ENCODE measurements at regions not wholly inside any gene's neighbourhood (a gene's known extent, or its start where the extent isn't known, plus 50 kb on each side); places are given as distances from the start of the nearest gene placed in this dataset.
"Not testable (repeated sequence)": the region's sequence is repeated elsewhere in the genome, so short reads cannot be mapped to it uniquely, and the experiment has no call there.

DNA sequence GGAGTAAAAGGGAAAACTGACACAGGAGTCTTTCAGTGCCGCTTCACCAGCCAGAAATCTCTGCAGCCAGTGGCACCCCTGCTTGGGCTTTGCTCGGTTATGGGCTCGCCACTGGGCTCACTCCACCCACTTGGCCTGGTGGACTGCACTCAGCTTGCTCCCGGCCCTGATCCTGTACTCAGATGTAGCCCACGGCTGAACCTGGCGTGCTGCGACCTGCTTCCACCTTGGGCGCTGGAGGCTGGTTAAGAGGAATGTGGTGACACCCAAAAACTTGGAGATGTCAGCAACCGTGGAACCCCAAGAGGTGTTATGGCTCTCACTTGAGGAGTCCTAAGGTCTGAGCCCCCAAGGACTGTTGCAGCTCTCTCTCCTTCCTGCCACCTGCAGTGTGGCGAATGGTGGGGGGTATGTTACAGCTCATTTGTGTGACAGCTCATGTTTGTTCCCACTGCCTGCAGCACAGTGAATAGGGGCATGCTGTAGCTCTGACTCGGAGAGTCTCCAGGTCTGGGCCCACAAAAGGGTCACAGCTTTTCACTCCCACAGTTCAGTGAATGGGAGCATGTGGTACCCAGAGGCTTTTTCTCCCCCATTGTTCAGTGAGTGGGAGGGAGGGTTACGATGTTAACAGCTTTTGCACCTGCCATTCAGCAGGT, 1124.5 kb upstream of the ATXN8OS start:
- DNase-seq: no peak
- Mint-ChIP-seq H3K4me1 (no peaks in the 10 kb centered on the region), H3K27me3 (no peaks in the 10 kb centered on the region), H3K27ac (no peak overlapping the region), H3K9me3 (peaks cover 14% of the 10 kb centered on the region), H3K36me3 (no peaks in the 10 kb centered on the region), H3K4me3 (no peak overlapping the region)

DNA sequence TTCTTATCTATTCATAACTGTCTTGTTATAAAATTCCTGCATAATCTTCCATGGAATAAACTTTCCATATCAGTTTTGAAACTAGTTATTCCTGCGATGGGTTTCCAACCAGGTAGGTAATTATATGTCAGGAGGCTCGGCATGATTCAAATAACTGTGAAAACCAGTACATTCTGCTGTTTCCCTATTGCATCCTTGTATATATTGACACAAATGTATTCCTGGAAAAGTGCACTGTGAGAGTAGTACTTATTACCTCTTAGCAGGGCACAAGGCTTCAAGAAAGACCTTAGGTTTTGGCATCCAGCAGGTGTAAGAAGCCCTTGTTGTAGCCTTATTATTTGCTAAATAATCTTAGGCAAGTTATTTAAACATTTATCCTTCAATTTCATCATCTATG, 1131.3 kb upstream of the ATXN8OS start:
- Mint-ChIP-seq H3K27me3 (no peaks in the 10 kb centered on the region), H3K9me3 (peaks cover 7% of the 10 kb centered on the region), H3K4me1 (no peaks in the 10 kb centered on the region), H3K36me3 (no peaks in the 10 kb centered on the region), H3K27ac (no peak overlapping the region), H3K4me3 (no peak overlapping the region)
- no peak for DNase-seq

DNA sequence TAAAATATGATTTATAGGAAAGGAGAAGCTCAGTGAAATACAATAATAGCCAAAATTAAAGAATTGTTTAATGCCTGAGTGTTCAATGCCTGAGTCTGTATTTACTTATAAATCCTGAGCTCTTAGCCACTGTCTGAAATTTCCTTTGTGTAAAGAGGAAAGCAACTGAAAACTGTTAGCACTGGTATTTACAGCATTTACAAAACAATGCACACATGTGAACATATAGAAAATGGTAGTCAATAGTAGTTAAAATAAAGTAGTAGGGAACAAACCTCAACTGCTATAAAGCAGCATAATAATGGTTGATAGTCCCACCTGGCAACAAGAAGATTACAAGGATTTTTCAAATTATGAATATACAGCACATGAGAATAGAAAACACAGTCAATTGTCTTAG, 1137.1 kb upstream of the ATXN8OS start:
- no peak overlapping the region for H3K4me3 Mint-ChIP-seq
- H3K36me3 Mint-ChIP-seq: no peaks in the 10 kb centered on the region
- no peak for DNase-seq
- no peaks in the 10 kb centered on the region for H3K4me1 Mint-ChIP-seq
- H3K9me3 Mint-ChIP-seq: peaks cover 4% of the 10 kb centered on the region
- no peak overlapping the region for H3K27ac Mint-ChIP-seq
- H3K27me3 Mint-ChIP-seq: no peaks in the 10 kb centered on the region

DNA sequence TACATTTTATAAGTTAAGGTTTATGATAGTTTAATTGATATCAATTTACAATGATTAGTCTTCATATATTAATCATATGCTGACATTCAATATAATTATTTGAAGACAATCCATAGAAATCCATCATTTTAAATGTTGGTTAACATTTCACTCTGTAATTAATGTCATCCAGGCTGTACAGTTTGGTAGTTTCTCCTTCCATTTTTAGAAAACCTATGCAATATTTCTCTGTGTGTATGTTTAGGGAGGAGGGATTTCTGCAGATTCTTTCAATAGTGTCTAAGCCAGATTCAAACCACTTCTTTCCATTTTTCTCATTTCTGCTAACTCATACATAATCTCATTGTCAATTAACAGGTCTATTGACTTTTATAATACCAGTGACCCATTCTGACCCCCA, 1159.0 kb upstream of the ATXN8OS start:
- H3K27me3 Mint-ChIP-seq: no peaks in the 10 kb centered on the region

DNA sequence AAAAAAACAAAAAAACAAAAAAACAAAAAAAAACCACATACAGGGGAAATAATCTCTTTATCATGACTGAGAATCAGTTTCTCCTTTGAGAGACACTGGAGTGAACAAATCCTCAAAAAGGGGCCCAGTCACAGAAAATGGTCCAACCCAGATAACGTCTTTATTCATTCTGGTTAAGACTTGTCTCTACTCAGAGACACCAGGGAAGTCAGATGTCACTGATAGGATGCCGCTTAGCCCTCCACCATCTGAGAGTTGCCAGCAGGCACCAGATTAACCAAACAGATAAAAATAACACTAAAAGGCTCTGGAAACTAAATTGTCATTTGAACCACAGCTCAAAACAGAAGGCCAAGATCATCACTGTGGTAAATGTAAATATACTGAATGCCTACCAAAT, 1163.4 kb upstream of the ATXN8OS start:
- no peak overlapping the region for H3K4me3 Mint-ChIP-seq

More for the DNA sequence above, 1159.0 kb upstream of the ATXN8OS start:
- no peak for DNase-seq
- no peaks in the 10 kb centered on the region for H3K4me1 Mint-ChIP-seq
- H3K27ac Mint-ChIP-seq: no peak overlapping the region
- peaks cover 16% of the 10 kb centered on the region for H3K9me3 Mint-ChIP-seq
- no peaks in the 10 kb centered on the region for H3K36me3 Mint-ChIP-seq
- no peak overlapping the region for H3K4me3 Mint-ChIP-seq

DNA sequence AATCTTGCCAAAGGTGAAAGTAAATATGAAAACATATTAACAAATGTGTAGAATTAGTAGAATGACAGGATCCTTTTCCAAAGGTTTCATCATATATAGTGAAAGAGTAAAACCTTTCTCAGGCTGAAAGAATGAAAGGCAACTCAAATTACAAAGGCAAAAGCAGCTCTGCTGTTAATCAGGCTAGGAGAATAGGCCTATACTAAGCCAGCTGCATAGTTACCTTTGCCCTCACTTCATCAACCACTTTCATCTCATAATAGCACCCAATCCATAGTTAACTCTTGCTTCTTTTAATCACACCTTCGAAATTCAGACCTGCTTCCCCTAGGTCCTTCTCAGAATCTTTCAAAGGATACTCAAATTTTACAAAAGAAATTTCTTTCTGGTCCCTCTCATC, 1167.6 kb upstream of the ATXN8OS start:
- DNase-seq: no peak
- no peak overlapping the region for H3K27ac Mint-ChIP-seq
- H3K9me3 Mint-ChIP-seq: peaks cover 5% of the 10 kb centered on the region
- no peaks in the 10 kb centered on the region for H3K27me3 Mint-ChIP-seq
- H3K36me3 Mint-ChIP-seq: no peaks in the 10 kb centered on the region
- H3K4me1 Mint-ChIP-seq: no peaks in the 10 kb centered on the region
- H3K4me3 Mint-ChIP-seq: no peak overlapping the region

More for the DNA sequence above, 1163.4 kb upstream of the ATXN8OS start:
- no peak for DNase-seq
- peaks cover 11% of the 10 kb centered on the region for H3K9me3 Mint-ChIP-seq
- no peaks in the 10 kb centered on the region for H3K36me3 Mint-ChIP-seq
- H3K4me1 Mint-ChIP-seq: no peaks in the 10 kb centered on the region
- no peak overlapping the region for H3K27ac Mint-ChIP-seq
- H3K27me3 Mint-ChIP-seq: no peaks in the 10 kb centered on the region

DNA sequence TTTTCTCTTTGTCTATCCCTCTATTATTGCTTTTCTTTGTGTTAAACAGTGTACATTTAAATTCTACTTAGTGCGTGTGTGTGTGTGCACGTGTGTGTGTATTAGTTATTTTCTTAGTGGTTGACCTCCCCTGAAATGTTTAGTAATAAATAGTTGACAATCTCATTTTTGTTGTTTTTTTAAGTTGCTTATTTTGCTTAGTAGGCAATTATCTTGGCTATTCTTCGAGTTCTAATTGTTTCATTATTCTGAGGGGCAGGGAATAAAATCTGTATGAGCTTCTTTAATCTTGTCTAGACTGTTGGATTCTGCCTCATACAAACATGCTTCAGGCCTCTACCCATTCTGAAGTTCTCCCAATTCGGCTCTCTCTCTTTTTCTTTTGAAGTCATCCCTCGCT, 1169.0 kb upstream of the ATXN8OS start:
- no peak overlapping the region for H3K27ac Mint-ChIP-seq

DNA sequence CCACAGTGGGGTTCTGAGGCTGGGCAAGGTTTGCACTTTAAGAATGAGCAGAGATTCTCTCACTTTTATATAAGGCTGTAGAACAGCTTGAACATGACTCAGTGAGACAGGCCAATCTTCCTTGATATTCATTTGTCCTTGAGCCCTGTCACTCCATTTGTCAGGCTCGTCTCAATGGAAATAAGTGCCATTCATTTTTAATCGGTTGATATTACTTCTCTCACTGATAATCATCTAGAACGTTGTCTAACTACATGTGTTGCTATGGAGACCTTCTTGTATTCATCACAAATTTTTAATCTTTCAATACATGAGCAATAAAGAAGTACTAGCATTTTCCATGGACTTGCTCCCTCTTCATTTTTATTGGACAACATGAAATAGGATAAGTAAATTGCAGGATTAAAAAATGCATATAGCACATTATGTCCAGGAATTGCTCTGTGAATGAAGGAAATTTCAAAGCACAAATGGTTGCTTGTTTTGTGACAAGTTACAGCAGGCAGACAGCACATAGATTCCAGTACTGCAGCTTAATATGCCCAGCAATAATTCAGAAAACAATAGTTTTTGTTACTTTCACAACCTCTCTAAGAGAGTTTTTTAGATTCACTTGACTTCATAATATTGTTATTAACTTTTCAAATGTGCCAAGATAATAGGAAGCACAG, 1178.4 kb upstream of the ATXN8OS start:
- H3K4me3 Mint-ChIP-seq: no peak overlapping the region
- H3K27me3 Mint-ChIP-seq: no peaks in the 10 kb centered on the region
- H3K36me3 Mint-ChIP-seq: no peaks in the 10 kb centered on the region
- H3K9me3 Mint-ChIP-seq: peaks cover 7% of the 10 kb centered on the region
- H3K4me1 Mint-ChIP-seq: no peaks in the 10 kb centered on the region
- H3K27ac Mint-ChIP-seq: no peak overlapping the region
- no peak for DNase-seq

More for the DNA sequence above, 1169.0 kb upstream of the ATXN8OS start:
- H3K27me3 Mint-ChIP-seq: no peaks in the 10 kb centered on the region
- H3K4me3 Mint-ChIP-seq: no peak overlapping the region
- peaks cover 8% of the 10 kb centered on the region for H3K9me3 Mint-ChIP-seq
- DNase-seq: no peak
- no peaks in the 10 kb centered on the region for H3K4me1 Mint-ChIP-seq
- no peaks in the 10 kb centered on the region for H3K36me3 Mint-ChIP-seq

DNA sequence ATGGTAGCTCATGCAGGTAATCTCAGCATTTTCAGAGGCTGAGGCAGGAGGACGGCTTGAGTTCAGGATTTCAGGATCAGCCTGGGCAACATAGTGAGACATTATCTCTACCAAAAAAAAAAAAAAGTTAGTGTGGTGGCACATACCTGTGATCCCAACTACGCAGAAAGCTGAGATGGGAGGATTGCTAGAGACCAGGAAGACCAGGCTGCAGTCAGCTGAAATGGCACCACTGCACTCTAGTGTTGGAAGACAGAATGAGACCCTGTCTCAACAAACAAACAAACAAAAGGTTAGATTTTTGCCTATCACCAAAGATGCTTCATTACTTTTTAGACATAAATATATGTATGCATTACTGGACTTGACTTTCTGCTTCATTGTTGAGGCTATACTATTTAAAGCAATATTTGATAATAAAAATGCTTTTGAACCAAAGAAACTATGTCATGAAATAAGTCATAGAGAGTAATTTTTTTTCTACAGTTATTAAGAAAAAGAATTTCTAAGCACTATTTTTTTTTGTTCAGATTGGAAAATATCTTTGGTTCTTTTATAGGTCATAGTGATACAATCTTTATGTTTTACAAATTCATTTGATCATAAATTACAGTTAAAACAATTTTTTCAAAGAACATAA, 1180.1 kb upstream of the ATXN8OS start:
- Mint-ChIP-seq H3K27ac (no peak overlapping the region), H3K36me3 (no peaks in the 10 kb centered on the region), H3K4me3 (no peak overlapping the region), H3K4me1 (no peaks in the 10 kb centered on the region), H3K9me3 (peaks cover 5% of the 10 kb centered on the region), H3K27me3 (no peaks in the 10 kb centered on the region)
- no peak for DNase-seq

DNA sequence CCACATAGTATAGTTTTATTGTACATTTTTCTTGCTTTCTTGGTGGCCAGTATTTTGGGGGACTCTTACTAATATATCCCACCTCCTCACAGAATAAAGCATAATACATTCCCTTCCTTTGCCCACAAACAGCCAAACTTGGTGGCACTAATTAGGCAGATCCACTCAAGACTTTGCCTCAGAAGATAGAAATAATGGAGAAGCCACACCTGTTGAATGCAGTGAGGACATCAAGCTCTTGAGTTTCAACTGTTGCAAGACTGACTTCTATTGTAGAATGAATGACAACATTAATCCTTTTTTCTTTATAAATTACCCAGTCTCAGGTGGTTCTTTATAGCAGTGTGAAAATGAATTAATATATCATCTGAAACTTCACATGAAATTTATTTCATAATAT, 1183.6 kb upstream of the ATXN8OS start:
- Mint-ChIP-seq H3K9me3 (peaks cover 5% of the 10 kb centered on the region), H3K27ac (no peak overlapping the region), H3K36me3 (no peaks in the 10 kb centered on the region), H3K4me3 (no peak overlapping the region), H3K27me3 (no peaks in the 10 kb centered on the region), H3K4me1 (no peaks in the 10 kb centered on the region)
- no peak for DNase-seq

DNA sequence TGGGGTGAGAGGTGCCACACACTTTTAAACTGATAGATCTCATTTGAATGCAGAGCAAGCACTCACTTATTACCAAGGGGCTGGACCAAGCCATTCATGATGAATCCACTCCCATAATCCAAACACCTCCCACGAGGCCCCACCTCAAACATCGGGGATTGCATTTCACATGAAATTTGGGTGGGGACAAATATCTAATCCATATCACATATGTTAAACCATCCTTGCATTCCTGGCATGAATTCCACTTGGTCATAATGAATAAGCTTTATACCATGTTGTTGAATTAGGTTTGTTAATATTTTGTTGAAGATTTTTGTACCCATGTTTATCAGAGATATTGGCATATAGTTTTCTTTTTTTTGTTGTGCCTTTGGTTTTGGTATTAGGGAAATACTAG, 1198.7 kb upstream of the ATXN8OS start:
- Mint-ChIP-seq H3K9me3 (peaks cover 14% of the 10 kb centered on the region), H3K27ac (no peak overlapping the region), H3K4me3 (no peak overlapping the region), H3K4me1 (no peaks in the 10 kb centered on the region), H3K27me3 (no peaks in the 10 kb centered on the region), H3K36me3 (no peaks in the 10 kb centered on the region)
- DNase-seq: no peak

DNA sequence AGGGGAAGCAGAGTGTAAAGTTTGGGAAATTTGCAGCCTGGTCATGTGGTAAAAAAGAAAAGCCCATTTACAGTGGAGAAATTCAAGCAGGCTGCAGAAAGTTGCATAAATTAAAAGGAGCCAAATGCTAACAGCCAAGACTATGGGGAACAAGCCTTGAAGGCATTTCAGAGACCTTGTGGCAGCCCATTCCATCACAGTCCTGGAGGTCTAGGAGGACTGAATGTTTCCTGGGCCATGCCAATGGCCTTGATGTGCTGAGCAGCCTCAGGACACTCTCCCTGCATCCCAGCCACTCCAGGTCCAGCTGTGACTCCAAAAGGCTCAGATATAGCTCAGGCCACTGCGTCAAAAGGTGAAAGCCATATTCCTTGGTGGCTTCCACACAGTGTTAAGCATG, 1202.4 kb upstream of the ATXN8OS start:
- Mint-ChIP-seq H3K27ac (no peak overlapping the region), H3K36me3 (no peaks in the 10 kb centered on the region), H3K4me1 (no peaks in the 10 kb centered on the region), H3K27me3 (no peaks in the 10 kb centered on the region), H3K9me3 (peaks cover 12% of the 10 kb centered on the region), H3K4me3 (no peak overlapping the region)
- DNase-seq: no peak

DNA sequence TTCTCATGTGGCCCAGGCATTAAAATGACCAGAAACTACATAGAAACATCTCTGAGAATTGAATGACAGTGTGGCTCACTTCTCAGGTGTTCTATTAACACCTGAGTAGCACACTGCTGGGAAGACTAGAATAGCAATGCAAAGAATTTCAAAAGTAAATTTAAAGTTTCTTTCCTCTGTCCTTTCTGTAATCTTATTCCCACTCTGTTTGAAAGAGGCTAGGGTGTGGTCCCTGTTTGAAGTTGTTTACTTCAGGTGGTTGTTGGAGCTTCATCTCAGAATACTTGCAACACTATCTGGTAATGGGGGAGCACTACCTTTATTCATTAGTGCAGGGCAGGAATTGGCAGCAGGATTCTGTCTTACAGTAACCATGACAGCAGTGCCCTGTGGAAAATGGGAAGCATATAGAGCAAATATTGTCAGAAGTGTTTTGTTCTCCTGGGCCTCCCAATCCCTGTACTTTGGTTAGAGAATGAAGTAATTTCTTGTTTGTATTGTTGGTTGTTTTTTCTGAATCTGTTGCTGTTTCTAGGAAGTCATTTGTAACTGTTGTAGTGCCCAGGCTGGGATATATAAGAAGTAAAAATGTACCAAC, 1210.2 kb upstream of the ATXN8OS start:
- Mint-ChIP-seq H3K36me3 (no peaks in the 10 kb centered on the region), H3K4me1 (no peaks in the 10 kb centered on the region), H3K27me3 (no peaks in the 10 kb centered on the region), H3K9me3 (peaks cover 9% of the 10 kb centered on the region), H3K4me3 (no peak overlapping the region), H3K27ac (no peak overlapping the region)
- DNase-seq: no peak

DNA sequence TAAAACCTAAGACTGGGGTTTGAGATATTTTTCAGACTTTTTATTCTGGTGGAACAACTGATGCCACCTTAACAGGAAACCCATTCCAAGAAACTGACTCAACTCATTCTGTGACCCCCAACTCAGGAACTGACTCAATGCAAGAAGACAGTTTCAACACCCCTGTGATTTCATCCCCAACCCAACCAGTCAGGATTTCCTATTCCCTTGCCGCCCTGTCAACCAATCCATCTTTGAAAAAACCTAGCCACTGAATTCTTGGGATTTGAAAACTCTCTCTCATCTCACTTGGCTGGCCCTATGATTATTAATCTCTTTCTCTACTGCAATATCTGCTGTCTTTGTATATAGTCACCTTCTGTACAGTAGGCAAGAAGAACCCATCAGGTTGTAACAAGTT, 1211.9 kb upstream of the ATXN8OS start:
- peaks cover 15% of the 10 kb centered on the region for H3K9me3 Mint-ChIP-seq

DNA sequence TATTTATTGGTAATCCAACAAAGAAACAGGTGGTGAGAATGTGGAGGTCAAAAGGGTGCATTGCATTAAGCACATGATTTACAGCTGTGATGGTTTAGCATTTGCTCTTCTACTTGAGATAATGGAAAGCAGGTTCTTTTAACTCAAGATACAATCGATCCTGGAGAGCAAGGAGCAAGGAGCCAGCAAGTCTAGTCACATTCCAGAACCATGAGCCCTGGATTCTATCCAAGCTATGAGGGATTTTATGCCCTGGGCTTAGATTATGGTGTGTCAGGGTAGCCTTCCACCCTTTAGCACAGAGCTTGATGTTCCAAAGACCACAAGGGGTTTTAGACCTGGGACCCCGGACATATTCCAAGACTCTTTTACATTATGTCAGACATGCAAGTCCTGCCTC, 1213.9 kb upstream of the ATXN8OS start:
- H3K4me1 Mint-ChIP-seq, H3K4me3 Mint-ChIP-seq, DNase-seq, H3K27ac Mint-ChIP-seq, H3K36me3 Mint-ChIP-seq, H3K27me3 Mint-ChIP-seq: not testable (repeated sequence)
- peaks cover 16% of the 10 kb centered on the region for H3K9me3 Mint-ChIP-seq

More for the DNA sequence above, 1211.9 kb upstream of the ATXN8OS start:
- no peak overlapping the region for H3K27ac Mint-ChIP-seq
- H3K4me1 Mint-ChIP-seq: no peaks in the 10 kb centered on the region
- DNase-seq: no peak
- no peaks in the 10 kb centered on the region for H3K27me3 Mint-ChIP-seq
- H3K4me3 Mint-ChIP-seq: no peak overlapping the region
- H3K36me3 Mint-ChIP-seq: no peaks in the 10 kb centered on the region

All from activated naive CD8-positive, alpha-beta T cell treated with anti-CD3 and anti-CD28 coated beads for 36 hours (primary cell).